ENCODE measurements at regions not wholly inside any gene's neighbourhood (a gene's known extent, or its start where the extent isn't known, plus 50 kb on each side); places are given as distances from the start of the nearest gene placed in this dataset.

DNA sequence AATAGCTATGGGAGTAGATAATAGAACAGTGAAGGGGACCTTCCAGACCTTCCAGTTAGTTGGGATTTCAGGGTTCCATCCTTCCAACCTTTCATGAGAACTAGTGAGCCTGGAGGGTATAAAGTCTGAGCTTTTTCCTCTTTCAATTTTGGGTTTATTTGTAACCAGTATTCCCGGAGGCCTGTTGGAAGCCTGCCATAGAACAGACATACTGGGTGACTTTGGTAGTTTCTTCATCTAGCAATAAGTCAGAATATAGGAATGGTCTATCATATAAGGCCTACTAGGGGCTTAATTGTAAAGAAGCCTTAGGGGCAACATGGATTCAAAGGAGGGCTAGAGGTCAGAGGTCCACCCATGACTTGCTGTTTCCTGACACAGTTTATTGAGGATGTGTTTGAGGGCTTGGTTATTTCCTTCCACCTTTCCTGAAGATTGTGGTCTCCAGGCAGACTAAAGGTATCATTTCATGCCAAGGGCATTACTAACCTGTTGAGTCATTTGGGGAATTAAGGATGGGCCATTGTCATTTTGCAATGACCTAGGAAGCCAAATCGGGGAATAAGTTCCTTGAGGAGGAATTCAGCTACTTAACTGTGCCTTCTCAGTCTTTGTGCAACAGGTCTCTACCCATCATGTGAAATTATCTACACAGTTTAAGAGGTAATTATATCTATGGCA, 410.3 kb downstream of the SLC6A15 start:
- Histone ChIP-seq H3K79me2 (ENCODE audit: insufficient read depth, low read length) (no peaks in the 10 kb centered on the region), H3K9me3 (replicated peaks in 1 of 2; ENCODE audit: control insufficient read depth in 1 of 2, insufficient read depth in 1 of 2, low read length in 2 of 2) (no peaks in the 10 kb centered on the region), H3K4me1 (ENCODE audit: control insufficient read depth in 1 of 2, insufficient read depth in 2 of 2, low read length in 2 of 2) (no peaks in the 10 kb centered on the region), H3K9ac (ENCODE audit: insufficient read depth, low read length, poor library complexity, severe bottlenecking) (no peak overlapping the region), H3K27ac (ENCODE audit: low read depth in 1 of 2, low read length in 2 of 2) (no peak overlapping the region), H3K4me2 (replicated peaks; ENCODE audit: extremely low read depth, low read length, poor library complexity, severe bottlenecking) (no peak overlapping the region), H3K4me3 (replicated peaks in 1 of 3; ENCODE audit: low read depth in 2 of 3, low read length in 3 of 3) (no peak overlapping the region), H4K20me1 (ENCODE audit: insufficient read depth, low read length) (no peaks in the 10 kb centered on the region), H2AFZ (ENCODE audit: insufficient read depth, low read depth, low read length, poor library complexity, severe bottlenecking) (no peak overlapping the region), H3K27me3 (ENCODE audit: control insufficient read depth in 2 of 2, insufficient read depth in 2 of 2, low read length in 2 of 2) (no peaks in the 10 kb centered on the region), H3K36me3 (replicated peaks in 1 of 2; ENCODE audit: control insufficient read depth in 1 of 2, insufficient read depth in 2 of 2, low read length in 2 of 2) (no peaks in the 10 kb centered on the region)
- no CpG with 5 or more reads among the region's 2 CpGs for WGBS (ENCODE audit: insufficient coverage)
- Mint-ChIP-seq H3K4me3 (no peak overlapping the region), H3K9me3 (peaks cover 0 to 4% (median 0%) of the 10 kb centered on the region in 7 donors), H3K4me1 (peaks cover 3% of the 10 kb centered on the region), H3K27me3 (ENCODE audit: low read depth in 3 of 3) (no peaks in the 10 kb centered on the region), H3K36me3 (no peaks in the 10 kb centered on the region), H3K27ac (no peak overlapping the region)
- no peak for DNase-seq
- intact Hi-C loops (cut with micrococcal nuclease): loop anchor here in 1 of 2 donors (5.0 kb wide), 1 partner anchor 1975 kb away; no protein-coding TSS in a partner anchor
- TF ChIP-seq CTCF (IDR thresholded peaks at IDR 0.05): no peak

- WGBS (ENCODE audit: insufficient coverage): no CpG with 5 or more reads among the region's 1 CpG
- Mint-ChIP-seq H3K27ac (no peak overlapping the region), H3K4me1 (no peaks in the 10 kb centered on the region), H3K9me3 (peaks cover 0 to 2% (median 0%) of the 10 kb centered on the region in 7 donors), H3K27me3 (ENCODE audit: low read depth in 3 of 3) (peaks cover 0 to 3% (median 0%) of the 10 kb centered on the region in 3 donors), H3K36me3 (no peaks in the 10 kb centered on the region), H3K4me3 (no peak overlapping the region)
- H2AFZ ChIP-seq (ENCODE audit: insufficient read depth, low read depth, low read length, poor library complexity, severe bottlenecking): no peak overlapping the region
- no peaks in the 10 kb centered on the region for H3K4me1 ChIP-seq (ENCODE audit: control insufficient read depth in 1 of 2, insufficient read depth in 2 of 2, low read length in 2 of 2)
- no peak overlapping the region for H3K4me3 ChIP-seq (replicated peaks in 1 of 3; ENCODE audit: low read depth in 2 of 3, low read length in 3 of 3)
- no peaks in the 10 kb centered on the region for H3K9me3 ChIP-seq (replicated peaks in 1 of 2; ENCODE audit: control insufficient read depth in 1 of 2, insufficient read depth in 1 of 2, low read length in 2 of 2)
- H3K79me2 ChIP-seq (ENCODE audit: insufficient read depth, low read length): no peaks in the 10 kb centered on the region
- H3K27me3 ChIP-seq (ENCODE audit: control insufficient read depth in 2 of 2, insufficient read depth in 2 of 2, low read length in 2 of 2): no peaks in the 10 kb centered on the region
- H3K27ac ChIP-seq (ENCODE audit: low read depth in 1 of 2, low read length in 2 of 2): no peak overlapping the region
- no peak for TF ChIP-seq CTCF (IDR thresholded peaks at IDR 0.05)
- no peaks in the 10 kb centered on the region for H4K20me1 ChIP-seq (ENCODE audit: insufficient read depth, low read length)
- H3K36me3 ChIP-seq (replicated peaks in 1 of 2; ENCODE audit: control insufficient read depth in 1 of 2, insufficient read depth in 2 of 2, low read length in 2 of 2): no peaks in the 10 kb centered on the region
- H3K4me2 ChIP-seq (replicated peaks; ENCODE audit: extremely low read depth, low read length, poor library complexity, severe bottlenecking): no peak overlapping the region
- H3K9ac ChIP-seq (ENCODE audit: insufficient read depth, low read length, poor library complexity, severe bottlenecking): no peak overlapping the region
- intact Hi-C loops (cut with micrococcal nuclease): no loop called here
- DNase-seq: no peak
These were observed 414.8 kb downstream of the SLC6A15 start for GRCh38 chr12:84497819-84498218.

Measured in CD14-positive monocyte (primary cell).